Heart right ventricle (tissue), 16 donors: ENCODE measurements at regions not wholly inside any gene's neighbourhood (a gene's known extent, or its start where the extent isn't known, plus 50 kb on each side); places are given as distances from the start of the nearest gene placed in this dataset.

Experiments
- ATAC-seq, 8 donors: fragments of 200-7000 bp; cut with Tn5 transposase; one replicate each; pipeline ENCODE4 v1.9.1; 2020; ENCODE audit warnings: mild to moderate bottlenecking in 8 of 8, moderate library complexity in 8 of 8, moderate number of reproducible peaks in 1 of 8
- DNase-seq, 2 donors: peaks; one replicate each; pipeline ENCODE4 v3.0.0-alpha.2; 2020
- H3K27ac ChIP-seq, 10 donors: fragments of 200-600 bp; sonication (generic) in 2 of 10; one replicate each; pipeline versions ENCODE4 v1.5.0 to v1.8.0; 2020 to 2022; ENCODE audit warnings: mild to moderate bottlenecking in 3 of 10
- H3K27me3 ChIP-seq, 7 donors: fragments of 200-600 bp; one replicate each; pipeline ENCODE4 v1.8.0; 2021 to 2022; ENCODE audit warnings: mild to moderate bottlenecking in 2 of 7
- H3K36me3 ChIP-seq, 9 donors: fragments of 200-600 bp; sonication (generic) in 1 of 9; one replicate each; pipeline versions ENCODE4 v1.5.0 to v1.8.0; 2020 to 2022; ENCODE audit warnings: mild to moderate bottlenecking in 2 of 9
- H3K4me1 ChIP-seq, 9 donors: fragments of 200-600 bp; sonication (generic) in 1 of 9; one replicate each; pipeline versions ENCODE4 v1.5.0 to v1.8.0; 2020 to 2022; ENCODE audit warnings: mild to moderate bottlenecking in 4 of 9
- H3K4me3 ChIP-seq, 10 donors: fragments of 200-600 bp; sonication (generic) in 2 of 10; one replicate each; pipeline versions ENCODE4 v1.5.0 to v1.8.0; 2020 to 2022; ENCODE audit warnings: mild to moderate bottlenecking in 7 of 10, moderate library complexity in 2 of 10
- H3K9me3 ChIP-seq, 11 donors: fragments of 200-600 bp in 10 of 11; sonication (generic) in 2 of 11; one replicate each; pipeline versions ENCODE4 v1.5.0 to v1.8.0; 2013 to 2022; ENCODE audit warnings: mild to moderate bottlenecking in 2 of 11, control low read depth in 1 of 11, moderate library complexity in 1 of 11
- WGBS, 2 donors: extraction: QIAGEN DNeasy Blood & Tissue Kit; methylation state at CpG; one replicate each; pipeline ENCODE4 v1.1.7; 2013; ENCODE audit warnings: inconsistent platforms in 1 of 2; 5-methylcytosine and 5-hydroxymethylcytosine counted together
- intact Hi-C, 10 donors: fragments of 100-400 bp; cut with DNase I; formaldehyde crosslinking; loops; one replicate each; pipeline versions ENCODE4 v1.11.1 to v1.14.2; 2022
- TF ChIP-seq, protein P1 (sequence below), 9 donors: fragments of 200-600 bp; sonication (generic) in 2 of 9; IDR thresholded peaks; one replicate each; pipeline versions ENCODE4 v1.5.0 to v1.8.0; 2021 to 2022; ENCODE audit warnings: antibody characterized with exemption in 9 of 9, mild to moderate bottlenecking in 5 of 9, moderate library complexity in 1 of 9
- donor health status: Arrhythmogenic right ventricular cardiomyopathy.
- donor health status: ischemic (EF 13 %, LVEDD 7.1; RV severe dilation, severe dysfunction).
- donor health status: healthy with polysubstance abuse.
- donor health status: DM: no; HTN: yes; CAD: no.
- donor health status: DM: no; HTN: no; CAD: no.
- donor health status: ischemic (EF 25% LVEDD 6.9; RV normal size, moderate dysfunction).
- donor health status: ischemic (EF 25% LVEDD 5.7; RV mildly dilated, moderate dysfunction).
- donor health status: healthy.
- donor health status: DM: yes; HTN: yes; CAD: no.
- donor health status: Ischemic cardiomyopathy.
- donor health status: ischemic (EF 35%, LVEDD 5.7; RV mildly dilated, moderate dysfunction).
- donor health status: nonischemic (EF 11% LVEDD 7.7; RV severe dilation, severe dysfunction).
- donor health status: DM: yes; HTN: yes; CAD: no.
- donor health status: PGD.
- donor health status: ischemic (EF 29% LVEDD 5.4; RV normal size, mild dysfunction).
- donor health status: nonischemic (EF 23%, LVEDD 6.1; RV moderate dilation, normal function).

DNA sequence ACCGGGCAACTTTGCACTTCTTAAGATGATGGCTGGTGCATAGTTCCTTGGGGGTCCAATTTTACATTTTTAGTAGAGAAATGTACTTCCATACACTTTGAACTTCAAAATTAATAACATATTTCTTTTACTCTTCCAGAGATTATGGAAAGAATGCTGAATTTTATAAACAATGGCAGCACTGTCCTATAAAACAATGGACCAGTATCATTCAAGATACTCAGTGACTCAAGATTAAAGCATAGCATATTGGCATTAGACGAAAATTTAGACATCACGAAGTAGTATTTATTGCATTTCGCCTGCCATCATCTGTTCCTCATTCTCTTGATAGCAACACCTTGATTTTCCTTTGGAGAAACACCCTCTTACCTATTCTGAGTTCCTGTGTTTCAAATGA, 118.3 kb upstream of the ATF7IP start:
- no peak for ATAC-seq
- H3K36me3 ChIP-seq, result no peaks in the 10 kb centered on the region
- intact Hi-C loops, result loop anchor here in 1 of 10 donors (10.0 kb wide), 1 partner anchor 208 kb away; no protein-coding TSS in a partner anchor
- H3K4me3 ChIP-seq, result no peak overlapping the region
- DNase-seq, result no peak
- TF ChIP-seq, protein P1, sequence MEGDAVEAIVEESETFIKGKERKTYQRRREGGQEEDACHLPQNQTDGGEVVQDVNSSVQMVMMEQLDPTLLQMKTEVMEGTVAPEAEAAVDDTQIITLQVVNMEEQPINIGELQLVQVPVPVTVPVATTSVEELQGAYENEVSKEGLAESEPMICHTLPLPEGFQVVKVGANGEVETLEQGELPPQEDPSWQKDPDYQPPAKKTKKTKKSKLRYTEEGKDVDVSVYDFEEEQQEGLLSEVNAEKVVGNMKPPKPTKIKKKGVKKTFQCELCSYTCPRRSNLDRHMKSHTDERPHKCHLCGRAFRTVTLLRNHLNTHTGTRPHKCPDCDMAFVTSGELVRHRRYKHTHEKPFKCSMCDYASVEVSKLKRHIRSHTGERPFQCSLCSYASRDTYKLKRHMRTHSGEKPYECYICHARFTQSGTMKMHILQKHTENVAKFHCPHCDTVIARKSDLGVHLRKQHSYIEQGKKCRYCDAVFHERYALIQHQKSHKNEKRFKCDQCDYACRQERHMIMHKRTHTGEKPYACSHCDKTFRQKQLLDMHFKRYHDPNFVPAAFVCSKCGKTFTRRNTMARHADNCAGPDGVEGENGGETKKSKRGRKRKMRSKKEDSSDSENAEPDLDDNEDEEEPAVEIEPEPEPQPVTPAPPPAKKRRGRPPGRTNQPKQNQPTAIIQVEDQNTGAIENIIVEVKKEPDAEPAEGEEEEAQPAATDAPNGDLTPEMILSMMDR (IDR thresholded peaks at IDR 0.05), result no peak
- H3K9me3 ChIP-seq, result peaks cover 0 to 28% (median 17%) of the 10 kb centered on the region in 11 donors
- no peaks in the 10 kb centered on the region for H3K27me3 ChIP-seq
- 95 to 98% methylated on average over 4 of the region's 4 CpGs for WGBS, 2 donors
- peaks cover 0 to 20% (median 0%) of the 10 kb centered on the region in 9 donors for H3K4me1 ChIP-seq
- H3K27ac ChIP-seq, result no peak overlapping the region

DNA sequence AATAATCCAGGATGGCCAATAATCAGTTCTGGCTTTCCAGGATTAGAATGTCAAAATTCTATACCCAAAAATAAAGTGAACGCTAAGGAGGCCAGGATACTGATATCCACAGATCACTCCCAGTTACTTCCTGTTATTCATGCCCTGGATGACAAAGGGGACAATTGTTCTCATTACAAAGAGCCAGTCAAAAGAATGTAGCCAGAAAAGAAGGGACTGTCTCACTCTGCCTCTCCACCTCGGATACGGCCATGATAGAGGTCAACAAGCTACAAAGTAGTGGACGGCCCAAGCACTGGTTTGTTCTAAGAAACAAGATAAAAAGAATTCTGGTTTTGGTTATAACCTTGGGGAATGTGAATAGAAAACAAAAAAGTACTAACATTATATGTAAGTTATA, 116.1 kb upstream of the ATF7IP start:
- Histone ChIP-seq H3K36me3 (no peaks in the 10 kb centered on the region), H3K4me1 (peaks cover 0 to 23% (median 0%) of the 10 kb centered on the region in 9 donors), H3K27me3 (no peaks in the 10 kb centered on the region), H3K27ac (no peak overlapping the region), H3K4me3 (no peak overlapping the region), H3K9me3 (peaks cover 0 to 6% (median 1%) of the 10 kb centered on the region in 11 donors)
- TF ChIP-seq, protein P1 (IDR thresholded peaks at IDR 0.05), result no peak
- no peak for DNase-seq
- ATAC-seq, result no peak
- intact Hi-C loops, result loop anchor here in 1 of 10 donors (10.0 kb wide), 1 partner anchor 205 kb away; no protein-coding TSS in a partner anchor
- 43 to 55% methylated on average over 4 of the region's 4 CpGs for WGBS, 2 donors

DNA sequence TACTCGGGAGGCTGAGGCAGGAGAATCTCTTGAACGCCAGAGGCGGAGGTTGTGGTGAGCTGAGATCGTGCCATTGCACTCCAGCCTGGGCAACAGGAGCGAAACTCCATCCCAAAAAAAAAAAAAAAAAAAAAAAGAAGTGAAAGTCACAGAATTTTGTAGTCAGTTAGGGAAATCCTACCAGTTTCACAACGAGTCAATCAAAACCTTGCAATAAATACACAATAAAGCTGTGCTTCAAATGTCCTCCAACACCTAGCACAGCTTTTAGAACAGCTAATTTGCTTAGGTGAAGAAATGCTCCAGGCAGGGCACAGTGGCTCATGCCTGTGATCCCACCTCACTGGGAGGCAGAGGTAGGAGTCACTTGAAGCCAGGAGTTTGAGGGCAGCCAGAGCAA, 112.8 kb upstream of the ATF7IP start:
- Histone ChIP-seq H3K27me3 (no peaks in the 10 kb centered on the region), H3K4me1 (peaks cover 4 to 37% (median 17%) of the 10 kb centered on the region in 9 donors), H3K9me3 (peaks cover 0 to 5% (median 0%) of the 10 kb centered on the region in 11 donors), H3K36me3 (no peaks in the 10 kb centered on the region), H3K4me3 (no peak overlapping the region), H3K27ac (peak overlapping the region in 1 of 10 donors; percentile 38)
- no peak for DNase-seq
- intact Hi-C loops, result loop anchor here in 1 of 10 donors (10.0 kb wide), 2 partner anchors 172 to 742 kb away; no protein-coding TSS in a partner anchor
- TF ChIP-seq, protein P1 (IDR thresholded peaks at IDR 0.05), result no peak
- 76 to 97% methylated on average over 6 of the region's 6 CpGs for WGBS, 2 donors
- ATAC-seq, result no peak

DNA sequence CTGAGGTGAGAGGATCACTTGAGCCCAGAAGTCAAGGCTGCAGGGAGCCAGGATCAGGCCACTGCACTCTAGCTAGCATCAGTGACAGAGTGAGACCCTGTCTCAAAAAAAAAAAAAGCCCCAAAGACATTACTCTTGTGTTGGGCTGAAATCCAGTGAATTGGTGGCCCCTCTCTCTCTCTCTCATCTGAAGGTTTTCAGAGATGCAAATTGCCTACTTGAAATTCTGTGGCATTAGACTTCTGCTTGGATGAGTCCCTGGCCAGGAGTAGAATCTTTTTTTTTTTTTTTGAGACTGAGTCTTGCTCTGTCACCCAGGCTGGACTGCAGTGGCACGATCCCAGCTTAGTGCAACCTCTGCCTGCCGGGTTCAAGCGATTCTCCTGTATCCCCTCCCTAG, 112.0 kb upstream of the ATF7IP start:
- TF ChIP-seq, protein P1 (IDR thresholded peaks at IDR 0.05), result no peak
- Histone ChIP-seq H3K36me3 (no peaks in the 10 kb centered on the region), H3K27me3 (no peaks in the 10 kb centered on the region), H3K9me3 (peaks cover 0 to 5% (median 0%) of the 10 kb centered on the region in 11 donors), H3K4me3 (no peak overlapping the region), H3K4me1 (peaks cover 9 to 45% (median 25%) of the 10 kb centered on the region in 9 donors), H3K27ac (no peak overlapping the region)
- 96 to 98% methylated on average over 3 of the region's 3 CpGs for WGBS, 2 donors
- no peak for ATAC-seq
- no peak for DNase-seq
- intact Hi-C loops, result loop anchor here in 1 of 10 donors (10.0 kb wide), 2 partner anchors 171 to 741 kb away; no protein-coding TSS in a partner anchor
